ENCODE measurements at regions not wholly inside any gene's neighbourhood (a gene's known extent, or its start where the extent isn't known, plus 50 kb on each side); places are given as distances from the start of the nearest gene placed in this dataset.

GRCh38 chr7:145584401-145584800, 532.2 kb upstream of the CNTNAP2 start:
- TF ChIP-seq CTCF (IDR thresholded peaks at IDR 0.05) = no peak
- no peak for TF ChIP-seq POLR2A (IDR thresholded peaks at IDR 0.05)

All from thyroid gland (tissue), 4 donors.